WTC11 (cell line): ENCODE measurements at regions not wholly inside any gene's neighbourhood (a gene's known extent, or its start where the extent isn't known, plus 50 kb on each side); places are given as distances from the start of the nearest gene placed in this dataset.

Source experiments
- ELF4 ChIP-seq: sonication (generic); formaldehyde crosslinking; IDR thresholded peaks from 2 replicates; pipeline ENCODE4 v1.8.1; 2022; ENCODE audit warnings: low read depth, mild to moderate bottlenecking, moderate library complexity, missing genetic modification reagents
- IRF1 ChIP-seq: sonication (generic); formaldehyde crosslinking; IDR thresholded peaks from 2 replicates; pipeline ENCODE4 v1.8.0; 2023; ENCODE audit warnings: missing genetic modification reagents
- USF2 ChIP-seq: sonication (generic); formaldehyde crosslinking; IDR thresholded peaks from 2 replicates; pipeline ENCODE4 v1.8.1; 2023; ENCODE audit warnings: mild to moderate bottlenecking, missing genetic modification reagents, moderate library complexity
- TF ChIP-seq, protein P1 (sequence below): fragments of 200-600 bp; IDR thresholded peaks from 2 replicates; pipeline ENCODE4 v1.8.0; 2022; ENCODE audit warnings: antibody characterized with exemption

GRCh38 chr14:55766071-55766470 lies 186.1 kb downstream of the KTN1 start:
- TF ChIP-seq, protein P1, sequence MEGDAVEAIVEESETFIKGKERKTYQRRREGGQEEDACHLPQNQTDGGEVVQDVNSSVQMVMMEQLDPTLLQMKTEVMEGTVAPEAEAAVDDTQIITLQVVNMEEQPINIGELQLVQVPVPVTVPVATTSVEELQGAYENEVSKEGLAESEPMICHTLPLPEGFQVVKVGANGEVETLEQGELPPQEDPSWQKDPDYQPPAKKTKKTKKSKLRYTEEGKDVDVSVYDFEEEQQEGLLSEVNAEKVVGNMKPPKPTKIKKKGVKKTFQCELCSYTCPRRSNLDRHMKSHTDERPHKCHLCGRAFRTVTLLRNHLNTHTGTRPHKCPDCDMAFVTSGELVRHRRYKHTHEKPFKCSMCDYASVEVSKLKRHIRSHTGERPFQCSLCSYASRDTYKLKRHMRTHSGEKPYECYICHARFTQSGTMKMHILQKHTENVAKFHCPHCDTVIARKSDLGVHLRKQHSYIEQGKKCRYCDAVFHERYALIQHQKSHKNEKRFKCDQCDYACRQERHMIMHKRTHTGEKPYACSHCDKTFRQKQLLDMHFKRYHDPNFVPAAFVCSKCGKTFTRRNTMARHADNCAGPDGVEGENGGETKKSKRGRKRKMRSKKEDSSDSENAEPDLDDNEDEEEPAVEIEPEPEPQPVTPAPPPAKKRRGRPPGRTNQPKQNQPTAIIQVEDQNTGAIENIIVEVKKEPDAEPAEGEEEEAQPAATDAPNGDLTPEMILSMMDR: no peak
- TF ChIP-seq USF2 (CRISPR knock-in tag): no peak
- no peak for TF ChIP-seq ELF4 (CRISPR knock-in tag)
- no peak for TF ChIP-seq IRF1 (CRISPR knock-in tag)
